HG02870 (cell line): ENCODE measurements at regions not wholly inside any gene's neighbourhood (a gene's known extent, or its start where the extent isn't known, plus 50 kb on each side); places are given as distances from the start of the nearest gene placed in this dataset.
"Not testable (repeated sequence)": the region's sequence is repeated elsewhere in the genome, so short reads cannot be mapped to it uniquely, and the experiment has no call there.

ENCODE experiments used
- ATAC-seq: cut with Tn5 transposase; IDR thresholded peaks from one replicate; pipeline ENCODE4 v1.9.1; 2021; ENCODE audit warnings: mild to moderate bottlenecking, moderate library complexity; ENCODE audit not compliant: unreplicated experiment

GRCh38 chr4:126455865-126456264, 1141.1 kb downstream of the FAT4 start:
- ATAC-seq: no peak

GRCh38 chr4:126458993-126459392, 1144.2 kb downstream of the FAT4 start:
- no peak for ATAC-seq

- no peak for ATAC-seq
Observed at GRCh38 chr4:126465341-126465740, 1150.6 kb downstream of the FAT4 start.

GRCh38 chr4:126466848-126467247, 1152.1 kb downstream of the FAT4 start:
- no peak for ATAC-seq

GRCh38 chr4:126468144-126468543, 1153.4 kb downstream of the FAT4 start:
- ATAC-seq: no peak

GRCh38 chr4:126470862-126471261, 1156.1 kb downstream of the FAT4 start:
- ATAC-seq: no peak

DNA sequence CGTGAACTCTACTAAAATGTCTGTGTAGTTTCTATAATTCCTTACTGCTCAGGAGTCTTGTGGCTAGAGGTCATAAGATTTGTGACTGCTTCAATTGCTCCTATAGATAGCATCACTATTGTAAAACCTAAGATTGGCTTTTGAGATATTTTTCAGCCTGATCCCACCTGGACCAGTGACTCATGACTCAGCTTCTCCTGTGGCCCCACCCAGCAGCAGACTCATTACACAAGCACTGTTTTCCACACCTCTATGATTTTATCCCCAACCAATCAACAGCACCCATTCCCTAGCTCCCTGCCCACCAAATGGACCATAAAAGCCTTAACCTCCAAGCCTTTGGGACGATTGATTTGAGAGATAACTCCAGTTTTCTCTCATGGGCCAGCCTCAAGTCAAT, 1157.0 kb upstream of the INTU start:
- ATAC-seq: no peak

GRCh38 chr4:126479709-126480108, 1153.0 kb upstream of the INTU start:
- no peak for ATAC-seq

DNA sequence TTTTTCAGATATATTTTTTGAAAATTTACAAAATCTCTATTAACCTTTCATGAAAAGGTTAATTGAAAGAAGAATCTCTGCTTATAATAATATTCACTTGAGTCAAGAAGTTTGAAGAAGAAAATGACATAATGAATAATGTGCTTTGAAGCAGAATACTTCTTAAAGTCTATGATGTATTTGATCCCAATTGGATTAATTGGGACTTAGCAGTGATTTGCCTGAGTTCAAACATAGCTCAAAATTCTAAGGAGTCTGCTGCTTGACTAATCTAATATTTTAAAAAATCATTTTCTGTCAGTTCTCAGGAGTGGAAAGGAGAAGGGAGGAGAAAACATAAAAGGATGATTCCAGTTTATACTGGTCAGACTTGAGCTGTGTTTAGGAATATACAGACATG, 1150.4 kb upstream of the INTU start:
- ATAC-seq: no peak

GRCh38 chr4:126486377-126486776, 1146.4 kb upstream of the INTU start:
- ATAC-seq: no peak

DNA sequence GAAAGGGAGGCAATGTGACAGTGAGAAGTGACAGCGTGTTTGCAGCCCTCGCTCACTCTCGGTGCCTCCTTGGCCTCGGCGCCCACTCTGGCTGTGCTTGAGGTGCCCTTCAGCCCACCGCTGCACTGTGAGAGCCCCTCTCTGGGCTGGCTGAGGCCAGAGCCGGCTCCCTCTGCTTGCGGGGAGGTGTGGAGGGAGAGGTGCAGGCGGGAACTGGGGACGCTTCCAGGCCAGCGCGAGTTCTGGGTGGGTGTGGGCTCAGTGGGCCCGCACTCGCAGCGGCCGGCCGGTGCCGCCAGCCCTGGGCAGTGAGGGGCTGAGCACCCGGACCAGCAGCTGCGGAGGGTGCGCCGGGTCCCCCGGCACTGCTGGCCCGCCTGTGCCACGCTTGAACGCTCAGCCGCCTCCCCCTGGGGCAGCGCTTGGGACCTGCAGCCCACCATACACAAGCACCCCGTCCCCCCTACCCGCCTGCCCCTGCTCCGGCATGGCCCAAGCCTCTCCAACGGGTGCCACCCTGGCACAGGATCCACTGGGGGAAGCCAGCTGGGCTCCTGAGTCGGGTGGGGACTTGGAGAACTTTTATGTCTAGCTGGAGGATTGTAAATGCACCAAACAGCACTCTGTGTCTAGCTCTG, 1142.8 kb upstream of the INTU start:
- ATAC-seq: no peak

DNA sequence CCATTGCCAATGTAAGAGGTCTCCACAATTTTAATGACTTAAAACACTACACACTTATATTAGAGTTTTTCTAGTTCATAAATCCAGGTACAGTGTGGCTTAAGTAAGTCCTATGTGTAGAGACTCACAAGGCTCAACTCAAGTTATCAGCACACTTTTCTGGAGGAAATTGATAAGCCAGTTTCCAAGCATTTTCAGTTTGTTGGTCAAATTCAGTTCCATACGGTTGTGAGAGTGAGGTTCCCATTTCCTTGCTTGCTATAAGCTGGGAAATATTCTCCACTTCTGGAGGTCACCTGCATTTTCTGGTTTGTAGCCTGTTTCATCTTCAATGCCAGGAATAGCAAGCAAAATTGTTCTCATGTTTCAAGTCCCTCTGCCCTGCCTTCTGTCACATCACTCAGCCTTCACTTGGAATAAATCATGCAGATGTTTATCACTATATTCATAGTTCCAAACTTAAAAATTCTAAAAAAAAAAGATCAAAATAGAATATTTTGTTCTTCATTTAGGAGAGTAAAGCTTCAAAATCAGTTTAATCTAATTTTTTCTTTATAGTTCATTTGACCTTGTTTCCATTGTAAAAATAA, 1137.5 kb upstream of the INTU start:
- ATAC-seq: no peak

- ATAC-seq: no peak
Observed at GRCh38 chr4:126512979-126513378, 1119.8 kb upstream of the INTU start.

GRCh38 chr4:126513596-126513995, 1119.2 kb upstream of the INTU start:
- no peak for ATAC-seq

DNA sequence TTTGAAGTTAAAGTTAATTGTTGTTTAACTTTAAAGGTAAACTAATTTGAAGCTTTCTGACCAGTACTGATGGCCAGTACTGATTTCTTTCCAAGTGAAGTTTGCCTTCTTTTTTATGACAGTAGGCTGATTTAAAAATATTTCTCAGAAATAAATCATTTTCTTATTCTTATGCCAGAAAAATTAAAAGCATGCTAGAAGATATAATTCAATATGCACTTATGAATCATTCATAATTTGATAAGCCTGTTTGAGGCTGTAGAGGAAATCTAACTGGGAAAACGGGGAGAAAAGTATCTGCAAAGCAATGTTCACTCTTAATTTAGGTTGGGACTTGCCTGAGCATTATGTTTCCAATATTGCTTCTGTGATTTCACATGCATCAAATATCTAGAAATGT, 1112.0 kb upstream of the INTU start:
- no peak for ATAC-seq

DNA sequence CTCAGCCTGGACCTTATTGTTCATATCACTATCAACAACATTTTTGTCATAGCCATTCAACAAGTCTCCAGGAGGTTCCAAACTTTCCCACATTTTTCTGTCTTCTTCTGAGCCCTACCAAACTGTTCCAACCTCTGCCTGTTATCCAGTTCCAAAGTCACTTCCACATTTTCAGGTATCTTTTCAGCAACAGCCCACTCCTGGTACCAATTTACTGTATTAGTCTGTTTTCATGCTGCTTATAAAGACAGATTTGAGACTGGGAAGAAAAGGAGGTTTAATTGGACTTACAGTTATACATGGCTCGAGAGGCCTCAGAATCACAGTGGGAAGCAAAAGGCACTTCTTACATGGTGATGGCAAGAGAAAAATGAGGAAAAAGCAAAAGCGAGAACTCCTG, 1107.4 kb upstream of the INTU start:
- not testable (repeated sequence) for ATAC-seq

- no peak for ATAC-seq
Observed at GRCh38 chr4:126526335-126526734, 1106.4 kb upstream of the INTU start.

DNA sequence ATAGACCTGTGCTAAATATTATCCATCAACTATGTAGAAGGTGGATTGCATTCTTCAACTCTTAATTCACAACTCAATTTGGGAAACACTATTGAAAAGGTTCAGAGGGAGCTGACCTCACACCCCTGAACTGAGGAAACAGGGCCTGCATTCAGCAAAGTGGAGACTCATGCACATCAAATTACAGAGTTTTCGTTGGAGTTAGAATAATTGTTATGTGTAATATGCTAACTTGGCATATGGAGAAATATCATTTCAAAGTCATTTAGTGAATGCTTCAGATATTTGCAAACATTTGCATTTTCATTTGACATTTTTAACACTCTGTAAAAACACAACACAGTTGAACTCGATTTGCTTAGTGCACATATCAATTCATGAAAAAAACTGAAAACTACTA, 1102.8 kb upstream of the INTU start:
- no peak for ATAC-seq

GRCh38 chr4:126530996-126531585, 1101.7 kb upstream of the INTU start:
- ATAC-seq: no peak

- no peak for ATAC-seq
Observed at GRCh38 chr4:126532527-126532926, 1100.2 kb upstream of the INTU start.

DNA sequence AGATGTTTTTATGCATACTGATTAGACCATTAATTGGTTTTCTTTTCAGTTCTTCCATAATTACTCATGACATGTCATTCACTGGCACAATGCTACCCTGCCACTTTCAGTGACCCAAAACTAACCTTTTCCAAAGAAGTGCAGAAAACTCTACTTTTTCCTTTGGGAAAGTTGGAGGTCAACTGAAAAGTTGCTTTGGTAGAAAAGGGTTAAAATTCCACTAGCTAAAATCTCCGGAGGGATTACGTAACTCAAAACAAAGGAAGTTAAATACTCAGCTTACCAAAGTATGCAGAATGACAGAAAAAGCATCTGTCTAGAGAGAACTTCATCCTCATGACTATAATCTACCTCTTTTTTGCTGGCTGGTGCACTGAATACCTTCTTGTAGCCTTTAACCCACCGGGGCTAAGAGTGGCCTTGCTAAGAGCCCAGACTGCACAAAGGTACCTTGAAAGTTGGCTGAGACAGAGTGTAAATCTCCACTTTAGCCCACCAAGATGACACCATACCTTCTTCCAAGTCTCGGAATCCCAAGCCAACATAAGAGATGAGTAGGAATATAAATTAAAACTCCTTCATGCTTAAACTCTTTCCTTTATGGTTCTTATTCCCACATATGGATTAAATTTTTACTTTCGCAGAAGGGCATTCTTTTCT, 1099.5 kb upstream of the INTU start:
- no peak for ATAC-seq

DNA sequence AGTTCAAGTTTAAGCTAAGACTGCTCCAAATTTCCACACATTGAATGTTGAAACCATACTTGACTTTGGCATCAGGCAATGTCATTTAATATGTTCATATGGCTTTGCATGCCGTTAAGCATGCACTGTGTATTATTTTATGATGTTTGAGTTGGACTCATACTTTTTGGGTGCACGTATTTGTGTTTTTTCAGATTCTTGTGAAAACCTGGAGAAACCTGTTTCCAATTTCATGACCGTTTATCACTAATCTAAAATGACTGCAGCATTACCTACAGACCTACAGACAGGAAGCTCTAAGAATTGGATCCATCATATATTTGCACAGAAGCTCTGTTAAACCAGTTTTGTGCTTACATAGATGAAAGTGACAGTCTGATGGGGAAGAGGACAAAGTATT, 1093.0 kb upstream of the INTU start:
- no peak for ATAC-seq
